HepG2 (cell line): ENCODE measurements at regions not wholly inside any gene's neighbourhood (a gene's known extent, or its start where the extent isn't known, plus 50 kb on each side); places are given as distances from the start of the nearest gene placed in this dataset.

ENCODE experiments used
- ATAC-seq: fragments of 200-7000 bp; cut with Tn5 transposase; 3 replicates; pipeline ENCODE4 v1.9.1; 2020; ENCODE audit warnings: mild to moderate bottlenecking, moderate library complexity
- BruUV-seq: library from RNA; stranded (reverse); fragments of 400-500 nt; replicated peaks from 2 replicates; lab custom pipeline; 2021; lab: Mats Ljungman, UMichigan
- CTCF ChIA-PET: fragments of 300-600 bp; formaldehyde crosslinking; extraction: SDS; loops from one replicate; lab custom pipeline; 2021; ENCODE audit warnings: low total read pairs, inconsistent platforms, low intra/inter-chr PET ratio; lab: Yijun Ruan, JAX
- POLR2A ChIA-PET: fragments of 350-600 bp; sonication (Branson Sonifier 250); formaldehyde crosslinking; loops from one replicate; lab custom pipeline; 2020; ENCODE audit warnings: antibody characterized with exemption, inconsistent platforms; lab: Yijun Ruan, JAX
- DNase-seq: peaks from one replicate; pipeline ENCODE4 v3.0.0-alpha.2; 2015; ENCODE audit warnings: low spot score
- FAIRE-seq: peaks from 3 replicates; lab custom pipeline; 2011; peaks lifted over from hg19 to GRCh38; lab: Jason Lieb, UNC
- H2AFZ ChIP-seq: one replicate; pipeline ENCODE4 v1.6.1; 2011; ENCODE audit warnings: low read length, inconsistent platforms
- H3K27ac ChIP-seq: fragments of 300-600 bp; 3 replicates; pipeline ENCODE4 v1.8.0; 2011; ENCODE audit warnings: mixed run types, mild to moderate bottlenecking, mixed read lengths, low read length, inconsistent platforms; ENCODE audit not compliant: insufficient read depth; ENCODE audit errors: extremely low read length
- H3K27me3 ChIP-seq, 2 experiments: fragments of 200-600 bp in 1 of 2; 2 replicates in 1 of 2; 3 replicates in 1 of 2; pipeline versions ENCODE4 v1.6.0 to v1.8.0; 2011; ENCODE audit warnings: low read length in 2 of 2, mild to moderate bottlenecking in 2 of 2, moderate library complexity in 2 of 2, inconsistent platforms in 1 of 2; ENCODE audit not compliant: insufficient read depth in 2 of 2, control insufficient read depth in 1 of 2
- H3K36me3 ChIP-seq, 2 experiments: fragments of 200-600 bp in 1 of 2; replicated peaks in 1 of 2; 2 replicates in 1 of 2; 3 replicates in 1 of 2; pipeline versions ENCODE4 v1.5.1 to v1.8.0; 2011; ENCODE audit warnings: low read length in 2 of 2, inconsistent platforms in 1 of 2; ENCODE audit not compliant: insufficient read depth in 2 of 2, control insufficient read depth in 1 of 2
- H3K4me1 ChIP-seq: 2 replicates; pipeline ENCODE4 v1.5.1; 2012; ENCODE audit warnings: low read length, inconsistent platforms; ENCODE audit not compliant: insufficient read depth
- H3K4me2 ChIP-seq: 2 replicates; pipeline ENCODE4 v1.6.0; 2011; ENCODE audit warnings: low read depth, low read length, inconsistent platforms
- H3K4me3 ChIP-seq, 3 experiments: fragments of 200-600 bp in 1 of 3; sonication (generic), shearing (Covaris generic) in 1 of 3; replicated peaks in 1 of 3; 2 replicates each; pipeline ENCODE4 v1.5.1; 2011 to 2016; ENCODE audit warnings: low read length in 3 of 3, inconsistent platforms in 2 of 3, low read depth in 2 of 3, mild to moderate bottlenecking in 2 of 3, control low read depth in 1 of 3, mixed read lengths in 1 of 3; ENCODE audit not compliant: insufficient read depth in 1 of 3
- H3K79me2 ChIP-seq: one replicate; pipeline ENCODE4 v1.6.1; 2011; ENCODE audit warnings: low read length, inconsistent platforms; ENCODE audit not compliant: insufficient read depth
- H3K9ac ChIP-seq: 2 replicates; pipeline ENCODE4 v1.6.0; 2011; ENCODE audit warnings: mild to moderate bottlenecking, low read depth, low read length, inconsistent platforms; ENCODE audit not compliant: insufficient read depth
- H3K9me3 ChIP-seq: 2 replicates; pipeline ENCODE4 v1.5.1; 2012; ENCODE audit warnings: mild to moderate bottlenecking, low read length
- H4K20me1 ChIP-seq: 2 replicates; pipeline ENCODE4 v1.6.0; 2011; ENCODE audit warnings: inconsistent platforms, mild to moderate bottlenecking, low read length, moderate library complexity; ENCODE audit not compliant: insufficient read depth
- ATF7-NPFF ChIP-seq: sonication (generic); formaldehyde crosslinking; IDR thresholded peaks from 2 replicates; pipeline ENCODE4 v1.8.1; 2023; ENCODE audit warnings: mild to moderate bottlenecking, low read depth, missing genetic modification reagents, moderate library complexity
- CSRNP1 ChIP-seq: sonication (generic); formaldehyde crosslinking; IDR thresholded peaks from 2 replicates; pipeline ENCODE4 v1.8.1; 2023; ENCODE audit warnings: mild to moderate bottlenecking, missing genetic modification reagents
- HNRNPLL ChIP-seq: fragments of 200-400 bp; formaldehyde crosslinking; IDR thresholded peaks from 2 replicates; pipeline ENCODE4 v1.6.1; 2017; ENCODE audit warnings: mild to moderate bottlenecking, low read depth, low read length; ENCODE audit not compliant: poor library complexity, severe bottlenecking
- IRF2 ChIP-seq: IDR thresholded peaks from 2 replicates; pipeline ENCODE4 v1.6.1; 2018; ENCODE audit warnings: missing genetic modification reagents, missing compliant biosample characterization
- RELA ChIP-seq: sonication (generic); formaldehyde crosslinking; IDR thresholded peaks from 2 replicates; pipeline ENCODE4 v1.4.0; 2020; ENCODE audit warnings: missing genetic modification reagents
- SSRP1 ChIP-seq: IDR thresholded peaks from 2 replicates; pipeline ENCODE4 v1.6.1; 2016; ENCODE audit warnings: control low read depth
- ZBTB7B ChIP-seq: sonication (generic); formaldehyde crosslinking; IDR thresholded peaks from 2 replicates; pipeline ENCODE4 v1.4.0; 2020; ENCODE audit warnings: missing genetic modification reagents
- WGBS: methylation state at CpG from one replicate; pipeline ENCODE4 v1.1.6; 2017; ENCODE audit warnings: low lambda C conversion rate; 5-methylcytosine and 5-hydroxymethylcytosine counted together
- in situ Hi-C: cut with HindIII; loops from 2 replicates; pipeline ENCODE4 v1.10.0; 2017; ENCODE audit warnings: low pct_unique_long_range_greater_than_20kb; ENCODE audit not compliant: extremely low pct_ligation_motif_present
- intact Hi-C: fragments of 100-400 bp; cut with micrococcal nuclease; formaldehyde crosslinking; loops from one replicate; pipeline ENCODE4 v1.10.0; 2022; ENCODE audit not compliant: unreplicated experiment
- TF ChIP-seq, protein P1 (sequence below): sonication (generic); formaldehyde crosslinking; IDR thresholded peaks from 2 replicates; pipeline ENCODE4 v1.4.0; 2020; ENCODE audit warnings: missing genetic modification reagents, low read depth, mild to moderate bottlenecking, borderline replicate concordance
- TF ChIP-seq, protein P2 (sequence below): sonication (generic); formaldehyde crosslinking; conservative IDR thresholded peaks from 2 replicates; pipeline ENCODE4 v1.4.0; 2020; ENCODE audit warnings: missing genetic modification reagents

DNA sequence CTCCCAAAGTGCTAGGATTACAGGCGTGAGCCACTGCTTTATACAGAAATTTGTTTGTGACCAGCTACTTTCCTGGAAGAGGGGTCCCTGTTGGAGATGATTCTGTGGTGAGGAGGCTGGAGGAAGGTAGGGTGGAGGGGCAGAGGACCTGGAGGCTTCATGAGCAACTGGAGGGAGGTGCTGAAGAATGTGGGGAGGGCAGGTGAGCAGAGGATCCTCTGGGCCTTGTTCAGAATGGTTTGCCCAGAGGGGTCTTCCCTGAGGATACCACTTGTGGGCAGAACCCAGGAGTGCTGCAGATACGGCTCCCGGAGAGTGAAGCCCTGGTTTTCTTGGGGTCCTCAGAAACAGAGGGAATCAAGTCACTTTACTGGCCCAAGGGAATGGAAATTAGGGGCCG is 67.2 kb upstream of the WDR26 start:
- Histone ChIP-seq H2AFZ (peak overlapping the region; percentile 46), H3K9me3 (no peaks in the 10 kb centered on the region), H3K36me3 (no peaks in the 10 kb centered on the region), H3K4me2 (peak overlapping the region; percentile 93), H3K9ac (no peak overlapping the region), H3K27ac (no peak overlapping the region), H4K20me1 (no peaks in the 10 kb centered on the region), H3K27me3 (peaks cover 1 to 6% of the 10 kb centered on the region in 2 experiments; a peak in 2 of 5 replicates), H3K4me1 (peaks cover 50% of the 10 kb centered on the region), H3K79me2 (no peaks in the 10 kb centered on the region), H3K4me3 (peak overlapping the region in 2 of 3 experiments; percentile 43 to 67; a peak in 1 of 6 replicates)
- ChIA-PET CTCF (no interaction called here), POLR2A (no interaction called here)
- ATAC-seq: no peak
- in situ Hi-C loops (no loop called here), intact Hi-C loops (no loop called here)
- DNase-seq: no peak
- 58% methylated on average over 3 of the region's 4 CpGs for WGBS
- FAIRE-seq: no peak
- no TSS peak for BruUV-seq
- TF ChIP-seq IRF2: no peak
- TF ChIP-seq RELA: no peak
- no peak for TF ChIP-seq SSRP1
- TF ChIP-seq ZBTB7B (CRISPR knock-in tag): no peak
- TF ChIP-seq, protein P1, sequence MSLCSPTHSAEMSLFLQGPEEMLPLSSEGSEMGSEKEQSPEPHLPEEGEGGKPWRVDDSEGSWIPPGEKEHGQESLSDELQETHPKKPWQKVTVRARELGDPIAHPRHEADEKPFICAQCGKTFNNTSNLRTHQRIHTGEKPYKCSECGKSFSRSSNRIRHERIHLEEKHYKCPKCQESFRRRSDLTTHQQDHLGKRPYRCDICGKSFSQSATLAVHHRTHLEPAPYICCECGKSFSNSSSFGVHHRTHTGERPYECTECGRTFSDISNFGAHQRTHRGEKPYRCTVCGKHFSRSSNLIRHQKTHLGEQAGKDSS: no peak
- no peak for TF ChIP-seq CSRNP1 (CRISPR knock-in tag)
- TF ChIP-seq, protein P2, sequence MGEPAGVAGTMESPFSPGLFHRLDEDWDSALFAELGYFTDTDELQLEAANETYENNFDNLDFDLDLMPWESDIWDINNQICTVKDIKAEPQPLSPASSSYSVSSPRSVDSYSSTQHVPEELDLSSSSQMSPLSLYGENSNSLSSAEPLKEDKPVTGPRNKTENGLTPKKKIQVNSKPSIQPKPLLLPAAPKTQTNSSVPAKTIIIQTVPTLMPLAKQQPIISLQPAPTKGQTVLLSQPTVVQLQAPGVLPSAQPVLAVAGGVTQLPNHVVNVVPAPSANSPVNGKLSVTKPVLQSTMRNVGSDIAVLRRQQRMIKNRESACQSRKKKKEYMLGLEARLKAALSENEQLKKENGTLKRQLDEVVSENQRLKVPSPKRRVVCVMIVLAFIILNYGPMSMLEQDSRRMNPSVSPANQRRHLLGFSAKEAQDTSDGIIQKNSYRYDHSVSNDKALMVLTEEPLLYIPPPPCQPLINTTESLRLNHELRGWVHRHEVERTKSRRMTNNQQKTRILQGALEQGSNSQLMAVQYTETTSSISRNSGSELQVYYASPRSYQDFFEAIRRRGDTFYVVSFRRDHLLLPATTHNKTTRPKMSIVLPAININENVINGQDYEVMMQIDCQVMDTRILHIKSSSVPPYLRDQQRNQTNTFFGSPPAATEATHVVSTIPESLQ (CRISPR knock-in tag): no peak
- TF ChIP-seq ATF7-NPFF (CRISPR knock-in tag): no peak
- no peak for TF ChIP-seq HNRNPLL
